Retina (tissue), 1 donor: ENCODE measurements at regions not wholly inside any gene's neighbourhood (a gene's known extent, or its start where the extent isn't known, plus 50 kb on each side); places are given as distances from the start of the nearest gene placed in this dataset.
A peak's percentile ranks its signal among the peaks of the same experiment; 100 is the strongest.
"Not testable (repeated sequence)": the region's sequence is repeated elsewhere in the genome, so short reads cannot be mapped to it uniquely, and the experiment has no call there.

Experiments used
- DNase-seq: peaks from one replicate; pipeline ENCODE4 v3.0.0-alpha.2; 2016

- DNase-seq, result no peak
Observed at GRCh38 chr7:83882551-83882950, 233.6 kb upstream of the SEMA3E start.

DNA sequence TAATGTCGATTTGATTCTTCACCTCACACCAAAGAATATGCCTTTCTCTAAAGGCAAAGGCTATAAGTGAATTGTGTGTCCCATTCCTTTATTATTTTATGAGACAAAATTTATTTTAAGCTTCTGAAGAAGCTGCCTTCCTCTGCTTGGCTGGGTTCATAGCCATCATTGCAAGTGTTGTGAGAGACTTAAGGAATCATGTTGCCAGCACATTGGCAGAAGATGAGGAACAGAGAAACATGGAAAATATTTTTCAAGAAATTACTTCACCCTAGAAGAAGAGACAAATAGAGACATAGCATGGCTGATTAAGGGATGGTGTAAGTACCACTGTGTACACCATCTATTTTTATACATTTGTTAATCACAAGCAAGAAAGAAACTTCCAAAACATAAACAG, 230.1 kb upstream of the SEMA3E start:
- DNase-seq, result no peak

DNA sequence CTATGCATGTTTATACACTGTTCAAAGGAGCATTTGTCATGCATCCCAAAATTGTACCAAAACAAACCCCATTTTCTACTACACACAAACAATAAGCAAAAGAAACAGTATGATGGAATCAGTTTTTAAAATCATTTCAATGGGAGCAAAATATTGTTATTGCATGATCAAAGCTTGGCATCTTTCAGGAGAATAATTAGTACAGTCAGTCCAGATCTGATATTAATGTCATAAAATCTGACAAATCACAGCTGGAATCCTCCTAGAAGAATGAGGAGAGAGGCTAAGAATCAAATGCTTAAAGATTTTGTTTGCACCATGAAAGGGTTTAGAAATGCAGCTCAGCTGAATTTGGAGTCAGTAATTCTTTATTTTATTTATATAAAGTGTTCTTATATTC, 229.7 kb upstream of the SEMA3E start:
- DNase-seq, result no peak

GRCh38 chr7:83876593-83876992, 227.7 kb upstream of the SEMA3E start:
- no peak for DNase-seq

DNA sequence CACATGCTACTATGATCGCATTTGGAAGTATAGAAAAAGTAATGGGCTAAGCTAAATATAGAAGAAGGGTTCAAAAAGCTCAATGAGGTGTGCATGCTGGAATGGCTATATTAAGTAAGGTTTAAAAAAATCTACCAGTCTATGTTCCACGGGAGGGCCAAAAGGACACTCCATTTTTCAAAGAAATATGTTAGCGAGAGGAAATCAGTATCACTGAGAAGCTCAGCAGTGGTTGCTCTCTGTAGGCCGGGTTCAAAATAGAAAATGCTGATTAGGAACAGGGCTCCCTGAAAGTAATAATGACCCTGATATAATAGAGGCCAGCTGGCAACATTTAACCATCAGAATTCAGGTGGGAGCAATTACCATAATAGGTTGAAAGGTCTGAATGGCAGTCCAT, 224.5 kb upstream of the SEMA3E start:
- DNase-seq, result no peak

DNA sequence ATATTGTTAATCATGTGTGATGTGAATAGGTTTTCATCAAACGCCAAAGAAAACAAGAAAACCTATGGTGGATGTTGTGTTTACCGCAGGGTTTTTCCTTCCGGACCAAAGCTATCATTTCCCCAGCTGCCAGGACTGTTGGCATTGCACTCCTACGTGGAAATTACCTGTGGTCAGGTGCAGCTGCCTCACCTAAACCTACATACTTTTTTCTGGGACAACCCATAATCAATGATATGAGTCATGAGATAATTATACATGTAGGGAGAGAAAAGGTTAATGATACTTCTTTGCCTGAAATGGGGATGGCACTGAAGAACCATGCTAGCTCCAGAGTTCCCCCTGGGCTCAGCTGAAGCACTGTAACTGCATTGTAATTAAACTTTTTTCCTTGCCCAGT, 223.6 kb upstream of the SEMA3E start:
- DNase-seq, result no peak

DNA sequence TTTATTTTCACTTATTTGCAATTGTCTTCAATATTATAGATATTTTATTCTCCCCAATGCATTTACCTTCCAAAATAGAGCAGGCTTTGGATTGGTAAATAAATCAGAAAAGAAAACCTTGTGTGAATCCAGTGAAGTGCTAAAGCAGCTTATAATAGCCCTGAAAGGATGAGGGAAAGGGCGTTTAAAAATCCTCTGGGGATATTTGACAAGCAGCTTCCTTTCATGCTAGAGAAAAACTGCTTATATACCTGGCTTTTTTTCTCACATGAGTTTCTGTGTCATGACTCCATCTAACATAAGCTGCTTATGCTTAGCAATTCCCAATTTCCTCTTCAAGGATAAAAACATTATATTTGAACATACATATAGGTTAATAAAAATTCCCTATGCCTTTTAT, 221.6 kb upstream of the SEMA3E start:
- peak; percentile 7 for DNase-seq

DNA sequence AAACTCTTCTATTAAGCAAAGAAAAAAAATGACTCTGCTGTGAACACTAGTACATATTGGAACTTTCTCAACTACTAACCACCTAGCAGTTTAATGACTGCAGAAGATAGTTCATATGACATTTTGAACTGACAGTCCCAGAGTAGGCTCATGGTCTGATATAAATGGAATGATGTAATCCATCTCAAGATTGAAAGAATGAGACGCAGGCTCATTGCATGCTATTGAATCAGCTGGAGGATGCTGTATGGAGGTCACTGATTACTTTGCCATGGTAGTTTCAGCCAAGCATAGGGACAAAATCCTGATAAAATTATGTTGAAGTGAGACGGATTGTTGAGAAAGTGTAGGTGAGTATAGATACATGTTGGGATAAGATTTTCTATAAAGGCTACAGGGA, 217.6 kb upstream of the SEMA3E start:
- no peak for DNase-seq

DNA sequence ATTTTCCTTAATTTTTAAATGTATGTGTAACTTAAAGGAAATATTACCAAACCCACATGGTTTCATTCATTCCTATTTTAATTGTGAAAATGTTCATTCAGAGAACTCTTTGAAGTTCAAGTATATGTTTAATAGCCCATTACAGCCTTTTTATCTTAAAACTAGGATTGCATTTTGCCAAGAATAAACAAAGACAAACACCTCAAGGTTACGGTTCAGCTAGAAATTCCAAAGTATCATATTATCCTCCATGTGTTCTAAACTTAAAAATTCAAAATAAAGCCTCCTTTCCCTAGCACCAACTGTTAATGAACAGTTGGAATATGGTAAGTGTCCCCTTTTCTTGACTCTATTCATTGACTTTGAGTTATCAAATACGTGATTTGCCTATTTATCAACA, 215.6 kb upstream of the SEMA3E start:
- DNase-seq, result no peak

- DNase-seq, result no peak
Observed at GRCh38 chr7:83863906-83864305, 215.0 kb upstream of the SEMA3E start.

- no peak for DNase-seq
Observed at GRCh38 chr7:83861876-83862275, 212.9 kb upstream of the SEMA3E start.

DNA sequence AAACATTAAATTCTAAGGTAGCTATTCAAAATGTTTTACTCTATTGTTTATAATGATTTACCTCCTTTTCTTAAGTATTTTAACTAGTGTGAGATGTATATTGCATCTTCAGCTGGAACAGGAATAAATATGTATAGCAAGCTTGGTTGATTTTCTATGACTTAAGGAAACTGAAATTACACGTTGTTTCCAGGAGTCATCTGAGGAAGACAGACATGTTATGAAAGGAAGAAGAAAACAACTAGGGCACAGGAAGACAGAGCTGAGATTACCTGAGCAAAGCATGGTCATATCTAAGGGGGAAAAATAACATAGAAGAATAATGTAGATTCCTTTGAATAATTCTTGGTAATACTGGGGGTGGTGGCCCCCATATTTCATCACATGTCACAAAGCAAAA, 210.9 kb upstream of the SEMA3E start:
- DNase-seq, result no peak

GRCh38 chr7:83857691-83858090, 208.8 kb upstream of the SEMA3E start:
- no peak for DNase-seq

GRCh38 chr7:83856094-83856493, 207.2 kb upstream of the SEMA3E start:
- DNase-seq, result no peak

- no peak for DNase-seq
Observed at GRCh38 chr7:83852136-83852535, 203.2 kb upstream of the SEMA3E start.

DNA sequence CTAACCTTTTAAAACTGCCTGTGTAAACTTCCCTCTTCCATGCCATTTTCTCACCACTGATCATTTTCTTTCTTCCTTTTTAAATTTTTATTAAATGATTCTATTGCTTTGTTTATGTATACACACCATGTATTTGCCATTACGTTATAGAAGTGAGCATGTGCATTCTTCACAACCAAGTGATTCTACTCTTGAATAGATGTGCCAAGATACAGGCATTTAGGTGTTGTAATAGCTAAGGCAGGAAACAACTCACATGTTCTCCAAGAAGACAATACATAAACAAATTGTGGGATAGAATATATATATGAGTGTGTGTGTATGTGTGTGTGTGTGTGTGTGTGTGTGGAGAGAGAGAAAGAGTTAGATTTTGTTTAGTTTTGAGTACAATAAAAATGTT, 202.6 kb upstream of the SEMA3E start:
- DNase-seq, result no peak

- DNase-seq, result no peak
Observed at GRCh38 chr7:83850941-83851340, 202.0 kb upstream of the SEMA3E start.

DNA sequence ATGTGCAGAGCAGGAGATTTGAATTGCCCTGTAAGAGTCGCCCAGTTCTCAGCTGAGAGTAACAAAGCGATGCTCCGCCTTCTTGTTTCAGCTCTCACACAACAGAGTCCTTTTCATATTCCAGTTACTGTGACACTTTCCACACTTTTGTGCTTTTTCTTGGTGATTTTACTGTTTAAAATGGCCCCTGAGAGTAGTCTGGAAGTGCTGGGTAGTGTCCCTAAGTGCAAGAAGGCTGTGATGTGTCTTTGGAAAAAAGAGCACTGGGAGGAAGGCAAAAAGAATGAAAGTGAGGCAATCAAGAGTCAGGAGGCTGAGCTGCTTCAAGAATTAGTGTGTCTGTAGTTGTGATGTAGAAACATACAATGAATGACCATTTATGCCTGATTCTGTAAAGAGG, 201.2 kb upstream of the SEMA3E start:
- peak; percentile 6 for DNase-seq

- DNase-seq, result no peak
Observed at GRCh38 chr7:83849131-83849530, 200.2 kb upstream of the SEMA3E start.

DNA sequence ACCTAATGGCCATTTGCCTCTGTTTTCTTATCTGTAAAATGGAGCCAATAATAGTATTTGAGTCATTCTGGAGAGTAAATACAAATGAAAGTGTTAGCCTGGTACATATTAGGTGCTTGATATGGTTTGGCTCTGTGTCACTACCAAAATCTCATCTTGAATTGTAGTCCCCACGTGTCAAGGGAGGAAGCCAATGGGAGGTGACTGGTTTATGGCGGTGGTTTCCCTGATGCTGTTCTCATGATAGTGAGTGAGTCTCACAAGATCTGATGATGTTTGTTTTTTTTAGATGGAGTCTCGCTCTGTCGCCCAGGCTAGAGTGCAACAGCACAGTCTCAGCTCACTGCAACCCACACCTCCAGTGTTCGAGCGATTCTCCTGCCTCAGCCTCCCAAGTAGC, 194.0 kb upstream of the SEMA3E start:
- DNase-seq, result no peak

- DNase-seq, result no peak
Observed at GRCh38 chr7:83837683-83838082, 188.7 kb upstream of the SEMA3E start.

- DNase-seq, result no peak
Observed at GRCh38 chr7:83836028-83836427, 187.1 kb upstream of the SEMA3E start.

DNA sequence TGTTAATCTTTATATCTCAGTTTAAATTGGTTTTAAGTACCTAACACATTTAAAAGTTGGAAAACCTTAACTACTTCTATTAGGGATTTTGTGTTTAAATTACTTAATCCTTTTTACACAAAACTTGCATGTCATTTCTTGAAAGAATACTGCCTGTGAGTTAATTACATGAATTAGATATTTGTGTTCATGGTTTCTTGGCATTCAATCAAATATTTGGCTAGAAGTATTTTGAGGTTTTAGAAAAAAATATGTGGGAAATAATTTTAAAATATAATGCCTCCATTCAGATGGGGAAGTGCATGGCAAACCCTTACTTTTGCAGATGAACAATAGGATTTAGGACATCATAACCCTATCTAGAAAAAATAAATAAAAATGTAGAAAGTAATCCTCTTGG, 186.5 kb upstream of the SEMA3E start:
- no peak for DNase-seq

- not testable (repeated sequence) for DNase-seq
Observed at GRCh38 chr7:83833721-83834120, 184.8 kb upstream of the SEMA3E start.

DNA sequence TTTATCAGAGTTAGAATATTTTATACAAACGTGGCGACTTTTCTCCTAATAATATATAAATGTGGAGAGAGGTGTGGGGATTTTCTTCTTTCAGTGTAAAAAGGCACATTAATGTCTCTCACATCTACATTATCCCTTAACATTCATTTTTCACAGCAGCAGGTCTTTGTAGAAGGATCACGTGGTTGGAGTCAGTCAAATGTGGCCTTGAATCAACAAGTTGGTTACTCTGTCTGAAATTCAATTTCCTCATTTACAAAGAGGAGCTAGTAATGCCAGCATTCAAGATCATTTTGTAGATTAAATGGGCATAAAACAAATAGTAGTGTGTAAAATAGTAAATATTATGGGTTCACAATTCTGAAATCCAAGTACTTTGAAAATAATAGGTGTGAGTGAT, 183.1 kb upstream of the SEMA3E start:
- DNase-seq, result no peak

- no peak for DNase-seq
Observed at GRCh38 chr7:83827036-83827435, 178.1 kb upstream of the SEMA3E start.
